Activated naive CD4-positive, alpha-beta T cell treated with anti-CD3 and anti-CD28 coated beads, Interleukin-2, amount 50 U/mL, for 24 hours (primary cell): ENCODE measurements at regions not wholly inside any gene's neighbourhood (a gene's known extent, or its start where the extent isn't known, plus 50 kb on each side); places are given as distances from the start of the nearest gene placed in this dataset.

ENCODE experiments used
- H3K27ac Mint-ChIP-seq: one replicate; pipeline ENCODE4 v1.8.0; 2021; ENCODE audit warnings: mild to moderate bottlenecking, mixed read lengths
- H3K27me3 Mint-ChIP-seq: one replicate; pipeline ENCODE4 v1.8.0; 2021; ENCODE audit warnings: mixed read lengths
- H3K36me3 Mint-ChIP-seq: one replicate; pipeline ENCODE4 v1.8.0; 2021; ENCODE audit warnings: mixed read lengths
- H3K4me1 Mint-ChIP-seq: one replicate; pipeline ENCODE4 v1.8.0; 2021; ENCODE audit warnings: mixed read lengths
- H3K4me3 Mint-ChIP-seq: one replicate; pipeline ENCODE4 v1.8.0; 2021; ENCODE audit warnings: mild to moderate bottlenecking, mixed read lengths
- H3K9me3 Mint-ChIP-seq: one replicate; pipeline ENCODE4 v1.8.0; 2021; ENCODE audit warnings: mixed read lengths

GRCh38 chr2:126798276-126799140 lies 100.2 kb upstream of the TEX51 start:
- Mint-ChIP-seq H3K27me3 (peaks cover 2% of the 10 kb centered on the region), H3K27ac (no peak overlapping the region), H3K36me3 (no peaks in the 10 kb centered on the region)

GRCh38 chr2:126799301-126799700 lies 99.4 kb upstream of the TEX51 start:
- Mint-ChIP-seq H3K4me3 (no peak overlapping the region), H3K36me3 (no peaks in the 10 kb centered on the region), H3K27ac (no peak overlapping the region), H3K27me3 (peaks cover 2% of the 10 kb centered on the region), H3K9me3 (no peaks in the 10 kb centered on the region), H3K4me1 (no peaks in the 10 kb centered on the region)

More at GRCh38 chr2:126798276-126799140, 100.2 kb upstream of the TEX51 start:
- H3K9me3 Mint-ChIP-seq: no peaks in the 10 kb centered on the region
- H3K4me3 Mint-ChIP-seq: no peak overlapping the region
- no peaks in the 10 kb centered on the region for H3K4me1 Mint-ChIP-seq

- no peaks in the 10 kb centered on the region for H3K9me3 Mint-ChIP-seq
- no peaks in the 10 kb centered on the region for H3K36me3 Mint-ChIP-seq
- no peak overlapping the region for H3K27ac Mint-ChIP-seq
- peaks cover 2% of the 10 kb centered on the region for H3K27me3 Mint-ChIP-seq
- H3K4me3 Mint-ChIP-seq: no peak overlapping the region
- H3K4me1 Mint-ChIP-seq: no peaks in the 10 kb centered on the region
Measured at GRCh38 chr2:126801473-126801872, 97.2 kb upstream of the TEX51 start.

- Mint-ChIP-seq H3K4me1 (no peaks in the 10 kb centered on the region), H3K27ac (no peak overlapping the region), H3K9me3 (no peaks in the 10 kb centered on the region), H3K4me3 (no peak overlapping the region), H3K27me3 (peaks cover 1% of the 10 kb centered on the region), H3K36me3 (no peaks in the 10 kb centered on the region)
Measured at GRCh38 chr2:126802316-126802715, 96.4 kb upstream of the TEX51 start.

DNA sequence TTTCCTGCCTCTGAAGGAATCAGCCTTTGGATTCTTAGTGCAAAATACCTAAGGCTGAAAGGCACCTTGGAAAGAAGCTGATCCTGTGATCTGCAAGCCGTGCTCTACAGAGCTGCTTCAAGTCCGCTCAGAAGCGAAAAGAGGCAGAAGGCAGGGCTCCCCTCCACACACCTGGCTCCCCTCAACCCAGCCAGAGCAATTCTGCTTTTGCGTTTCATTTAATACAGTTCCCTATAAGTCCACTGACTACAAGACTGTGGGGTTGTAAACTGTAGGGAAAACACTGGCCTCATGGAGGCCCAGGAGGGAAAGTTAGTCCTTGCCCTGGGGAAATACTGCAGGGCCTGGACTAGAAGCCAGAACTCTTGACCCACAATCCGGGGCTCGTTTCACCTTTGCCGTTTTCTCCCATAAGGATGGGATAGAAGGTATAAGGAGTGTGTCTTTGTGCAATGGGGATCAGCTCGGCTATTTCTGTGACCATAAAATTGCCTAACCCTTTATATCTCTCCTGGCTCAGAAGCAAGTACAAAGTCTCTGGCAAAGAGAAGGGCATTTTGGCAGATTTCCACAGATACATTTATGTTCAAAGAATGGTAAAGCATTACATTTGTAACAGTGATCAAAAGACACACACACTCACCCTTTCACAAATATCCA lies 95.8 kb upstream of the TEX51 start:
- no peaks in the 10 kb centered on the region for H3K4me1 Mint-ChIP-seq
- no peak overlapping the region for H3K27ac Mint-ChIP-seq
- H3K27me3 Mint-ChIP-seq: no peaks in the 10 kb centered on the region
- H3K9me3 Mint-ChIP-seq: no peaks in the 10 kb centered on the region
- no peak overlapping the region for H3K4me3 Mint-ChIP-seq
- no peaks in the 10 kb centered on the region for H3K36me3 Mint-ChIP-seq

- H3K9me3 Mint-ChIP-seq: no peaks in the 10 kb centered on the region
- H3K36me3 Mint-ChIP-seq: no peaks in the 10 kb centered on the region
- H3K27ac Mint-ChIP-seq: no peak overlapping the region
- no peak overlapping the region for H3K4me3 Mint-ChIP-seq
- no peaks in the 10 kb centered on the region for H3K27me3 Mint-ChIP-seq
- no peaks in the 10 kb centered on the region for H3K4me1 Mint-ChIP-seq
Measured at GRCh38 chr2:126803434-126803775, 95.3 kb upstream of the TEX51 start.

DNA sequence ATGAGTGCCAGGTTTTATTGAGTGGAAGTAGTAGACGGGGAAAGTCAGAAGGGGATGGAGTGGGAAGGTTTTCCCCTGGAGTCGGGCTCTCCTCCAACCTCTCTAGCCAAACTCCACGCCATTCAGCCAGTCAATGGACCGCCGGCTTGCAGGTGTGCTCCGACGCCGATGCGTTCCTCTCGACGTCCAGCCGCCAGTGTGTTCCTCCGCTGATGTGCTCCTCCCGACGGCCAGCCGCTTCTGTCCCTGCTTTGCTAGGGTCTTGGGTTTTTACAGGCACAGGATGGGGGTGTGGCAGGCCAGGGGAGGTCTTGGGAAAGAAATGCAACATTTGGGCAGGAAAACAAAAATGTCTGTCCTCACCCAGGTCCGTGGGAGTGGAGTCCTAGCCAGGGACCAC lies 94.3 kb upstream of the TEX51 start:
- no peaks in the 10 kb centered on the region for H3K27me3 Mint-ChIP-seq

DNA sequence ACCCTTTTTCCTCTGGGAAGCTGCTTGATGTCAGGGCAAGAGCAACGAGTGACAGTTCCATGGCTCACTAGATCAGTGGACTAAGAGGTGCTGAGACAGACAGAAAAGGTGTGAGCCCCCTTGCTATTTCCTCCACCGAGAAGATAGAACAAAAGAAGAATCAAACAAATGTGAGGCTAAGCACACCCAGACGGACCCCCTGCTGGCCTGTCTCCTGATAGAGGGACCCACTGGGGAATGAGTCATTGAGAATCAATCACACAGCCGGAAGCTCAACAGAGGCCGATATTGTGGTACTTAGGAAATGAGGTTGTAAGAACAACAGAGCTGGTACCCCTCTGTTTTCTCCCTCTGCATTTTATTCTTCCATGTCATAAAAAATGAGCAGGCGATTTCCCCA lies 89.8 kb upstream of the TEX51 start:
- no peaks in the 10 kb centered on the region for H3K36me3 Mint-ChIP-seq
- no peak overlapping the region for H3K27ac Mint-ChIP-seq
- H3K27me3 Mint-ChIP-seq: peaks cover 2% of the 10 kb centered on the region
- H3K4me3 Mint-ChIP-seq: no peak overlapping the region
- H3K9me3 Mint-ChIP-seq: no peaks in the 10 kb centered on the region
- no peaks in the 10 kb centered on the region for H3K4me1 Mint-ChIP-seq

More for the DNA sequence above, 94.3 kb upstream of the TEX51 start:
- H3K27ac Mint-ChIP-seq: no peak overlapping the region
- no peaks in the 10 kb centered on the region for H3K4me1 Mint-ChIP-seq
- no peaks in the 10 kb centered on the region for H3K36me3 Mint-ChIP-seq
- H3K9me3 Mint-ChIP-seq: no peaks in the 10 kb centered on the region
- no peak overlapping the region for H3K4me3 Mint-ChIP-seq

- H3K27me3 Mint-ChIP-seq: peaks cover 2% of the 10 kb centered on the region
- H3K4me1 Mint-ChIP-seq: no peaks in the 10 kb centered on the region
- no peak overlapping the region for H3K4me3 Mint-ChIP-seq
- H3K9me3 Mint-ChIP-seq: no peaks in the 10 kb centered on the region
- no peaks in the 10 kb centered on the region for H3K36me3 Mint-ChIP-seq
- H3K27ac Mint-ChIP-seq: no peak overlapping the region
Measured at GRCh38 chr2:126809340-126809739, 89.3 kb upstream of the TEX51 start.

DNA sequence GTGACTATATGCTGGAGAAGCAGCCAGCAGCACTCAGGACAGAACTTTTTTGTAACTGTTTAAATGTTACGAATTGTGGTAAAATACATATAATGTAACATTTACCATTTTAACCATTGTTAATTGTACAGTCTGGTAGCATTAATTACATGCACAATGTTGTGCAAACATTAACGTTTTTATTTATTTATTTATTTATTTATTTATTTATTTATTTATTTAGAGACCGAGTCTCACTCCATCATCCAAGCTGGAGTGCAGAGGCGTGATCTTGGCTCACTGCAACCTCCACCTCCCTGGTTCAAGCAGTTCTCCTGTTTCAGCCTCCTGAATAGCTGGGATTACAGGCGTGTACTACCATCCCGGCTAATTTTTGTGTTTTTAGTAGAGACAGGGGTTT lies 88.7 kb upstream of the TEX51 start:
- Mint-ChIP-seq H3K4me3 (no peak overlapping the region), H3K27ac (no peak overlapping the region)

DNA sequence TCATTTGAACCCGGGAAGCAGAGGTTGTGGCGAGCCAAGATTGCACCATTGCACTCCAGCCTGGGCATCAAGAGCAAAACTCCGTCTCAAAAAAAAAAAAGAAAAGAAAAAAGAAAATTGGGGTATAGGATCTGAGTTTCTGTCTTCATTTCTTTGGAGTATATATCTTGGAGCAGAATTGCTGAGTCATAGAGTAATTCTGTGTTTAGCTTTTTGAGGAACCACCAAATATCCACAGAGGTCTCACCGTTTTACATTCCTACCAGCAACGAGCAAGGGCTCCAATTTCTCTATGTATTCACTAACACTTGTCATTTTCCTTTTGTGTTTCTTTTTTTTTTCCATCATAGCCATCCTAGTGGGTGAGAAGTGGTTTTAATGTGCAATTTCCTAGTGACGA lies 87.6 kb upstream of the TEX51 start:
- Mint-ChIP-seq H3K4me1 (no peaks in the 10 kb centered on the region), H3K4me3 (no peak overlapping the region), H3K9me3 (no peaks in the 10 kb centered on the region), H3K36me3 (no peaks in the 10 kb centered on the region), H3K27me3 (peaks cover 6% of the 10 kb centered on the region), H3K27ac (no peak overlapping the region)

More for the DNA sequence above, 88.7 kb upstream of the TEX51 start:
- H3K27me3 Mint-ChIP-seq: peaks cover 2% of the 10 kb centered on the region
- no peaks in the 10 kb centered on the region for H3K9me3 Mint-ChIP-seq
- no peaks in the 10 kb centered on the region for H3K4me1 Mint-ChIP-seq
- H3K36me3 Mint-ChIP-seq: no peaks in the 10 kb centered on the region

DNA sequence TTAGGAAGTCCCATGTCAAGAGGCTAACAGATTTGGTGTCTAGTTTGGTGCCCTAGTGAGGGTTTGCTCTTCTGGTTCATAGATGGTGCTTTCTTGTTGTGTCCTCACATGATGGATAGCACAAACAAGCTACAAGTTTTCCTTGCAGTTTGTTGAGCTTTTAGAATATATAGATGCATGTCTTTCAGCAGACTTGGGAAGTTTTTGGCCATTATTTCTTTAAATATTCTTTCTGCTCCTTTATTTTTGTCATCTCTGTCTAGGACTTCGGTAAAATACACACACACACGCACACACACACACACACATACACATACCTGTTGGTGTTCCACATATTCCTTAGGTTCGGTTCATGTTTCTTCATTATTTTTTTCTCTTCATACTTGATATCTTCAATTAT lies 81.5 kb upstream of the TEX51 start:
- Mint-ChIP-seq H3K4me3 (no peak overlapping the region), H3K9me3 (no peaks in the 10 kb centered on the region), H3K27me3 (peaks cover 30% of the 10 kb centered on the region), H3K36me3 (no peaks in the 10 kb centered on the region), H3K4me1 (no peaks in the 10 kb centered on the region), H3K27ac (no peak overlapping the region)

DNA sequence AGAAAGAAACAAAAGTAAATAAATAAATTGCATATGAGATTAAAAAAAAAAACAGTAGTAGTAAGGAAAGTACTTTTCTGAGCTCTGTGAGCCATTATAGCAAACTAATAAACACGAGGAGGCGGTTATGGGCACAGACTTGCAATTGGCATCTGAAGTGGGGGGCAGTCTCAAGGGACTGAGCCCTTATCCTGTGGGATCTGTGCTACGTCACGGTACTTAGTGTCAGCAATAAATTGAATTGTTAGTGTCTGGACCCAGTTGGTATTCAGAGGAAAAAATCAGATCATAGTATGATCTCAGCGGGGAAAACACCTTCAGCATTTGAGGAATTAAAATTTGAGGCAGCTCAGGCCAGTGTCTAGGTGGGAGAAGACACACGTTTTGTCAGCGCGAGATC lies 76.6 kb upstream of the TEX51 start:
- Mint-ChIP-seq H3K27ac (no peak overlapping the region), H3K36me3 (no peaks in the 10 kb centered on the region), H3K9me3 (no peaks in the 10 kb centered on the region), H3K27me3 (peaks cover 25% of the 10 kb centered on the region), H3K4me1 (no peaks in the 10 kb centered on the region), H3K4me3 (no peak overlapping the region)

- no peaks in the 10 kb centered on the region for H3K4me1 Mint-ChIP-seq
- H3K27ac Mint-ChIP-seq: no peak overlapping the region
- no peaks in the 10 kb centered on the region for H3K36me3 Mint-ChIP-seq
- no peaks in the 10 kb centered on the region for H3K9me3 Mint-ChIP-seq
- H3K4me3 Mint-ChIP-seq: no peak overlapping the region
- peaks cover 18% of the 10 kb centered on the region for H3K27me3 Mint-ChIP-seq
Measured at GRCh38 chr2:126822921-126823320, 75.8 kb upstream of the TEX51 start.

DNA sequence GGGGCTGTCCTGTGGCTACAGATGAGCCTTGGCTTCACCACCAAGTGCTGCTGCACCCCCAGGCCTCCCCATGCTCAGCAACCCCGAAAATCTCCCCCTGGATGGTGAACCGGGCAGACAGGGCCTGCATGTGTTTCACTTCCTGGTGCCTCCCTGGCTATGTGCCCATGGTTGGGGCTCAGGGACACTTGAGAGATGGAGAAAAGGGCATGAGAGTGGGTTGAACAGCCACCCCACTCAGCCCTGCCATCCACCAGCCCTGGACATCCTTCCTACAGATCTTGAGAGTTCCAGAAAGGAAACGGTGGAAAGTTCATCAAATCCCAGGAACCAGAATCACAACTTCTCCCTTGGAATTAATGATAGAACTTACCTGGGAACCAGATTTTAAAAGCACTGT lies 74.7 kb upstream of the TEX51 start:
- Mint-ChIP-seq H3K4me3 (no peak overlapping the region), H3K27ac (no peak overlapping the region), H3K27me3 (peaks cover 13% of the 10 kb centered on the region), H3K4me1 (no peaks in the 10 kb centered on the region), H3K9me3 (no peaks in the 10 kb centered on the region), H3K36me3 (no peaks in the 10 kb centered on the region)

- H3K27me3 Mint-ChIP-seq: peaks cover 12% of the 10 kb centered on the region
- H3K4me1 Mint-ChIP-seq: no peaks in the 10 kb centered on the region
- H3K27ac Mint-ChIP-seq: no peak overlapping the region
- H3K9me3 Mint-ChIP-seq: no peaks in the 10 kb centered on the region
- H3K4me3 Mint-ChIP-seq: no peak overlapping the region
- H3K36me3 Mint-ChIP-seq: no peaks in the 10 kb centered on the region
Measured at GRCh38 chr2:126824663-126825062, 74.0 kb upstream of the TEX51 start.
